GM18508 (cell line): ENCODE measurements at regions not wholly inside any gene's neighbourhood (a gene's known extent, or its start where the extent isn't known, plus 50 kb on each side); places are given as distances from the start of the nearest gene placed in this dataset.
"Not testable (repeated sequence)": the region's sequence is repeated elsewhere in the genome, so short reads cannot be mapped to it uniquely, and the experiment has no call there.

Experiments
- ATAC-seq: cut with Tn5 transposase; IDR thresholded peaks from one replicate; pipeline ENCODE4 v1.9.1; 2021; ENCODE audit warnings: moderate number of reproducible peaks; ENCODE audit not compliant: insufficient read depth, unreplicated experiment

GRCh38 chr5:109283086-109283485, 126.7 kb downstream of the PJA2 start:
- ATAC-seq, result not testable (repeated sequence)

GRCh38 chr5:109281136-109281690, 128.6 kb downstream of the PJA2 start:
- no peak for ATAC-seq

- no peak for ATAC-seq
Measured at GRCh38 chr5:109278141-109278540, 131.6 kb downstream of the PJA2 start.

GRCh38 chr5:109275919-109276318, 133.9 kb downstream of the PJA2 start:
- no peak for ATAC-seq

GRCh38 chr5:109273594-109273993, 136.2 kb downstream of the PJA2 start:
- ATAC-seq, result no peak

- ATAC-seq, result no peak
Measured at GRCh38 chr5:109267283-109267682, 142.5 kb downstream of the PJA2 start.

GRCh38 chr5:109258755-109259154, 151.0 kb downstream of the PJA2 start:
- ATAC-seq, result no peak

GRCh38 chr5:109256486-109256885, 153.3 kb downstream of the PJA2 start:
- no peak for ATAC-seq

GRCh38 chr5:109254511-109254910, 155.3 kb downstream of the PJA2 start:
- no peak for ATAC-seq

GRCh38 chr5:109253262-109253661, 156.5 kb downstream of the PJA2 start:
- ATAC-seq, result no peak

GRCh38 chr5:109252731-109253130, 157.0 kb downstream of the PJA2 start:
- ATAC-seq, result no peak

- no peak for ATAC-seq
Measured at GRCh38 chr5:109250533-109251329, 159.0 kb downstream of the PJA2 start.

GRCh38 chr5:109250080-109250479, 159.7 kb downstream of the PJA2 start:
- no peak for ATAC-seq

- ATAC-seq, result no peak
Measured at GRCh38 chr5:109249126-109249525, 160.6 kb downstream of the PJA2 start.

GRCh38 chr5:109247986-109248385, 161.8 kb downstream of the PJA2 start:
- peak; percentile 59 for ATAC-seq

- no peak for ATAC-seq
Measured at GRCh38 chr5:109246841-109247592, 162.8 kb downstream of the PJA2 start.
